Left lobe of liver (tissue), 2 donors: ENCODE measurements at regions not wholly inside any gene's neighbourhood (a gene's known extent, or its start where the extent isn't known, plus 50 kb on each side); places are given as distances from the start of the nearest gene placed in this dataset.
A peak's percentile ranks its signal among the peaks of the same experiment; 100 is the strongest.

Experiments used
- ATAC-seq: fragments of 200-7000 bp; cut with Tn5 transposase; one replicate; pipeline ENCODE4 v1.9.1; 2020; ENCODE audit warnings: mild to moderate bottlenecking, moderate library complexity
- DNase-seq: peaks from one replicate; pipeline ENCODE4 v3.0.0-alpha.2; 2020; ENCODE audit warnings: low spot score
- donor health status: DM: no; HTN: no; CAD: no; lungs with moderate emphysema.
- donor health status: DM: no; HTN: yes; CAD: no.

GRCh38 chr15:94602754-94603470 is 371.6 kb downstream of the MCTP2 start:
- ATAC-seq (no peak), DNase-seq (no peak)

GRCh38 chr15:94606286-94606685 is 374.9 kb downstream of the MCTP2 start:
- ATAC-seq (no peak), DNase-seq (no peak)

GRCh38 chr15:94607176-94607654 is 375.9 kb downstream of the MCTP2 start:
- DNase-seq, result no peak
- ATAC-seq, result peak; percentile 24

GRCh38 chr15:94610069-94610468 is 378.7 kb downstream of the MCTP2 start:
- DNase-seq (no peak), ATAC-seq (no peak)

- ATAC-seq (no peak), DNase-seq (no peak)
Measured at GRCh38 chr15:94610485-94610884, 379.1 kb downstream of the MCTP2 start.

GRCh38 chr15:94611656-94612055 is 380.3 kb downstream of the MCTP2 start:
- no peak for ATAC-seq

GRCh38 chr15:94615688-94616087 is 384.3 kb downstream of the MCTP2 start:
- ATAC-seq (no peak), DNase-seq (no peak)

More at GRCh38 chr15:94611656-94612055, 380.3 kb downstream of the MCTP2 start:
- no peak for DNase-seq

GRCh38 chr15:94620632-94621031 is 389.3 kb downstream of the MCTP2 start:
- no peak for DNase-seq
- ATAC-seq, result no peak

GRCh38 chr15:94621736-94622135 is 390.4 kb downstream of the MCTP2 start:
- DNase-seq (no peak), ATAC-seq (no peak)

GRCh38 chr15:94626949-94627348 is 395.6 kb downstream of the MCTP2 start:
- ATAC-seq, result no peak

GRCh38 chr15:94631608-94632007 is 400.2 kb downstream of the MCTP2 start:
- no peak for DNase-seq

More at GRCh38 chr15:94626949-94627348, 395.6 kb downstream of the MCTP2 start:
- DNase-seq, result no peak

GRCh38 chr15:94638183-94638582 is 406.8 kb downstream of the MCTP2 start:
- ATAC-seq (no peak), DNase-seq (no peak)

More at GRCh38 chr15:94631608-94632007, 400.2 kb downstream of the MCTP2 start:
- ATAC-seq, result no peak

- ATAC-seq (no peak), DNase-seq (no peak)
Measured at GRCh38 chr15:94639701-94640100, 408.3 kb downstream of the MCTP2 start.

- ATAC-seq, result no peak
- DNase-seq, result no peak
Measured at GRCh38 chr15:94644433-94644832, 413.1 kb downstream of the MCTP2 start.

- DNase-seq (no peak), ATAC-seq (no peak)
Measured at GRCh38 chr15:94653071-94653470, 421.7 kb downstream of the MCTP2 start.

- ATAC-seq (no peak), DNase-seq (no peak)
Measured at GRCh38 chr15:94655249-94655880, 424.0 kb downstream of the MCTP2 start.

- DNase-seq, result no peak
- no peak for ATAC-seq
Measured at GRCh38 chr15:94665676-94666441, 434.5 kb downstream of the MCTP2 start.

GRCh38 chr15:94666553-94666952 is 435.2 kb downstream of the MCTP2 start:
- DNase-seq, result no peak
- no peak for ATAC-seq

- no peak for ATAC-seq
- no peak for DNase-seq
Measured at GRCh38 chr15:94667109-94667508, 435.7 kb downstream of the MCTP2 start.

GRCh38 chr15:94670438-94671034 is 439.2 kb downstream of the MCTP2 start:
- DNase-seq (no peak), ATAC-seq (peak; percentile 86)

GRCh38 chr15:94671858-94672532 is 440.6 kb downstream of the MCTP2 start:
- DNase-seq, result no peak
- peak; percentile 22 for ATAC-seq
